ENCODE measurements at regions not wholly inside any gene's neighbourhood (a gene's known extent, or its start where the extent isn't known, plus 50 kb on each side); places are given as distances from the start of the nearest gene placed in this dataset.
A peak's percentile ranks its signal among the peaks of the same experiment; 100 is the strongest.

DNA sequence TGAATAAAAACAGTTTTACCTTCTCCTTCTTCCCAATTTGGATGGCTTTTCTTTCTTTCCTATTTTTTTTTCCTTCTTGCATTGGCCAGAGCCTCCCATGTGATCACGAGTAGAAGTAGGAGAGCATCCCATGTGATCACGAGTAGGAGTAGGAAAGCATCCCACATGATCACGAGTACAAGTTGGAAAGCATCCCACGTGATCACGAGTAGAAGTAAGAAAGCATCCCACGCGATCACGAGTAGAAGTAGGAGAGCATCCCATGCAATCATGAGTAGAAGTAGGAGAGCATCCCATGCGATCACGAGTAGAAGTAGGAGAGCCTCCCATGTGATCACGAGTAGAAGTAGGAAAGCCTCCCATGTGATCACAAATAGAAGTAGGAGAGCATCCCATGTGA, 218.6 kb downstream of the DLL1 start:
- H3K36me3 ChIP-seq (replicated peaks in 1 of 2; ENCODE audit: insufficient read depth in 1 of 2, low read depth in 2 of 2), result no peaks in the 10 kb centered on the region
- H3K9me3 ChIP-seq, result no peaks in the 10 kb centered on the region
- 62 to 69% methylated on average over 11 of the region's 11 CpGs for WGBS, 2 donors
- TF ChIP-seq, protein P1, sequence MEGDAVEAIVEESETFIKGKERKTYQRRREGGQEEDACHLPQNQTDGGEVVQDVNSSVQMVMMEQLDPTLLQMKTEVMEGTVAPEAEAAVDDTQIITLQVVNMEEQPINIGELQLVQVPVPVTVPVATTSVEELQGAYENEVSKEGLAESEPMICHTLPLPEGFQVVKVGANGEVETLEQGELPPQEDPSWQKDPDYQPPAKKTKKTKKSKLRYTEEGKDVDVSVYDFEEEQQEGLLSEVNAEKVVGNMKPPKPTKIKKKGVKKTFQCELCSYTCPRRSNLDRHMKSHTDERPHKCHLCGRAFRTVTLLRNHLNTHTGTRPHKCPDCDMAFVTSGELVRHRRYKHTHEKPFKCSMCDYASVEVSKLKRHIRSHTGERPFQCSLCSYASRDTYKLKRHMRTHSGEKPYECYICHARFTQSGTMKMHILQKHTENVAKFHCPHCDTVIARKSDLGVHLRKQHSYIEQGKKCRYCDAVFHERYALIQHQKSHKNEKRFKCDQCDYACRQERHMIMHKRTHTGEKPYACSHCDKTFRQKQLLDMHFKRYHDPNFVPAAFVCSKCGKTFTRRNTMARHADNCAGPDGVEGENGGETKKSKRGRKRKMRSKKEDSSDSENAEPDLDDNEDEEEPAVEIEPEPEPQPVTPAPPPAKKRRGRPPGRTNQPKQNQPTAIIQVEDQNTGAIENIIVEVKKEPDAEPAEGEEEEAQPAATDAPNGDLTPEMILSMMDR (IDR thresholded peaks at IDR 0.05), result no peak
- TF ChIP-seq POLR2A (IDR thresholded peaks at IDR 0.05), result no peak
- no peak overlapping the region for H3K27ac ChIP-seq
- no peaks in the 10 kb centered on the region for H3K4me1 ChIP-seq
- no peaks in the 10 kb centered on the region for H3K27me3 ChIP-seq
- ATAC-seq, result no peak
- DNase-seq, result no peak
- H3K4me3 ChIP-seq, result no peak overlapping the region
- intact Hi-C loops (cut with DNase I), result no loop called here

DNA sequence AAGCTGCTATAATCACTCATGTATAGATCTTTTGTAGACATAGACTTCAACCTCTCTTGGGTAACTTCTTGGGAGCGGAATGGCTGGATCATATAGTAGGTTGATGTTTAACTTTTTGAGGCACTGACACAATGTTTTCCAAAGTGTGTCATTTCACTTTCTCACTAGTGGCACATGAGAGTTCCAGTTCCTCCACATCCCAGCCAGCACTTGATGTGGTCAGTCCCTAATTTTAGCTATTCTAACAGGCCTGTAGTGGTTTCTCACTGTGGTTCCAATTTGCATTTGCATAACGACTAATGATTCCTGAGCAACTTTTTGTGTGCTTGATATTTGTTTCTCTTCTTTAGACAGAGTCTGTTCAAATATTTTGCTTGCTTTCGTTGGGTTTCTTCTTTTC, 221.3 kb downstream of the DLL1 start:
- no peak overlapping the region for H3K27ac ChIP-seq
- no peaks in the 10 kb centered on the region for H3K9me3 ChIP-seq
- no peaks in the 10 kb centered on the region for H3K36me3 ChIP-seq (replicated peaks in 1 of 2; ENCODE audit: insufficient read depth in 1 of 2, low read depth in 2 of 2)
- no peak for DNase-seq
- 74% methylated on average over 3 of the region's 3 CpGs for WGBS, 2 donors
- ATAC-seq, result no peak
- TF ChIP-seq, protein P1 (IDR thresholded peaks at IDR 0.05), result no peak
- no peak for TF ChIP-seq POLR2A (IDR thresholded peaks at IDR 0.05)
- H3K4me3 ChIP-seq, result no peak overlapping the region
- H3K4me1 ChIP-seq, result no peaks in the 10 kb centered on the region
- intact Hi-C loops (cut with DNase I), result no loop called here
- H3K27me3 ChIP-seq, result no peaks in the 10 kb centered on the region

DNA sequence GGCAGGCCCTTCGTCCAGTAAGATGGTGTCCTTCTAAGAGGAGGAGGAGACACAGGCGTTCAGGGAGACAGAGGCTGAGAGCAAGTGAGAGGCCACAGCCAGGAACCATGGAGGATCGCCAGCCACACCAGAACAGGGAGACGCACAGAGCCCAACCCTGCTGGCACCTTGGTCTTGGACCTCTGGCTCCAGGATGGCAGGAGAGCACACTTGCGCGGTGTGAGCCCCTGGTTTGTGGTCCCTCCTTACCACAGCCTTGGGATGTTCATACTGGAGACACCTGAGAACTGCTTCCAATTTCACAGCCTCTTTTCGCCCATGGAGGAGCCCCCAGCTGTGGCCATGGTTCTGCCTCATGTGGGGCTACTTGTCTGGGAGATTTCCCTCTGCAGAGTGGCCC, 222.4 kb downstream of the DLL1 start:
- Histone ChIP-seq H3K9me3 (no peaks in the 10 kb centered on the region), H3K4me1 (no peaks in the 10 kb centered on the region), H3K4me3 (no peak overlapping the region), H3K27me3 (no peaks in the 10 kb centered on the region), H3K27ac (no peak overlapping the region), H3K36me3 (replicated peaks in 1 of 2; ENCODE audit: insufficient read depth in 1 of 2, low read depth in 2 of 2) (no peaks in the 10 kb centered on the region)
- 87 to 89% methylated on average over 3 to 7 of the region's 7 CpGs for WGBS, 2 donors
- ATAC-seq (no peak), DNase-seq (peak in 2 of 4 donors; percentile 2 to 7)
- intact Hi-C loops (cut with DNase I), result no loop called here
- TF ChIP-seq, protein P1 (IDR thresholded peaks at IDR 0.05), result no peak
- TF ChIP-seq POLR2A (IDR thresholded peaks at IDR 0.05), result no peak

DNA sequence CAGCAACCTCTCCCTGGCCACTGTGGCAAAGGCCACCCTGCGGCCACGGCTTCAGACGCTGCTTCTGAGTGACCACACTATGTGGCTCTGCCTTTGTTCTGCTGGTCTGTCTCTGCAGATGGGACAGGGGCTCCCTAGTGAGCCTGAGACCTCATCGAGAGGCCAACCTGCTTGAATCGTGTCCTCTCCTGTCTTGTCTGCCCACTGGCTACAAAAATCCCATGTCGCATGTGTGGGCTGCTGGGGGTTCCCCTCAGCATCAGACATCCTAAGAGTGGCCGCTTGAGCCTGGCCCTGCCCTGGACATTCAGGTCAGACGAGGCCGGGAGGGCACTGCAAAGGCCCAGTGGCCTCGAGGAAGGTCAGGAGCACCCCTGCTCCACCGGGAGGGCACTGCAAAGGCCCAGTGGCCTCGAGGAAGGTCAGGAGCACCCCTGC, 222.9 kb downstream of the DLL1 start:
- no peak overlapping the region for H3K4me3 ChIP-seq
- H3K4me1 ChIP-seq, result no peaks in the 10 kb centered on the region
- no peak overlapping the region for H3K27ac ChIP-seq
- no peaks in the 10 kb centered on the region for H3K9me3 ChIP-seq
- intact Hi-C loops (cut with DNase I), result no loop called here
- 74% methylated on average over 12 of the region's 12 CpGs; no CpG with 5 or more reads in 1 of the 2 donors for WGBS, 2 donors
- no peak for ATAC-seq
- H3K27me3 ChIP-seq, result no peaks in the 10 kb centered on the region
- TF ChIP-seq POLR2A (IDR thresholded peaks at IDR 0.05), result no peak
- TF ChIP-seq, protein P1 (IDR thresholded peaks at IDR 0.05), result no peak
- peak in 3 of 4 donors; percentile 1 to 7 (median 1) for DNase-seq
- no peaks in the 10 kb centered on the region for H3K36me3 ChIP-seq (replicated peaks in 1 of 2; ENCODE audit: insufficient read depth in 1 of 2, low read depth in 2 of 2)

DNA sequence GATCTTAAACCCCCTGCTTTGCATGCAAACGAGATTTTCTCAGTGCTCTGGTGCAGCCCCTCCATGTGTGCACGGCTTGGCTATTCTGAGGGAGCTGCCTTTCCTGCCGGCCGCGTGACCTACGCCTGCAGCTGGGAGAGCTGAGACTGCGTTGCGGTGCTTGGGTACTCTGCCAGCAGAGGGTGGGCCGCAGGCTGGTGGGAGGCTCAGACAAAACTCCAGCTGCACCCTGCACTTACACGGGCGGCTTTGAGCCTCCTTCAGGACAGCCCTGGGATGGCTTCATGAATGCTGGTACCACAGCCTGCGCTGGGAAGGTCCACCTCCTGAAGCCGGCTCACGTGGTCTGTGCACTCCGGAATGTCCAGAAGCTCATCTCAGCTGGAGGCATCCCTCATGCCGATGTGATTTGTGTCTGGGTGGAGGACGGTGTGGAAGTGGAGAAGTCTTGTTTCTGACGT, 223.7 kb downstream of the DLL1 start:
- no peaks in the 10 kb centered on the region for H3K9me3 ChIP-seq
- DNase-seq (peak in 3 of 4 donors; percentile 5 to 8 (median 8)), ATAC-seq (no peak)
- 40 to 47% methylated on average over 7 to 18 of the region's 18 CpGs for WGBS, 2 donors
- H3K36me3 ChIP-seq (replicated peaks in 1 of 2; ENCODE audit: insufficient read depth in 1 of 2, low read depth in 2 of 2), result no peaks in the 10 kb centered on the region
- no peaks in the 10 kb centered on the region for H3K27me3 ChIP-seq
- no peak overlapping the region for H3K4me3 ChIP-seq
- TF ChIP-seq, protein P1 (IDR thresholded peaks at IDR 0.05), result no peak
- no peak for TF ChIP-seq POLR2A (IDR thresholded peaks at IDR 0.05)
- H3K27ac ChIP-seq, result no peak overlapping the region
- no peaks in the 10 kb centered on the region for H3K4me1 ChIP-seq
- intact Hi-C loops (cut with DNase I), result no loop called here

Data from body of pancreas (tissue), 4 donors.